A549 (cell line): ENCODE measurements at regions not wholly inside any gene's neighbourhood (a gene's known extent, or its start where the extent isn't known, plus 50 kb on each side); places are given as distances from the start of the nearest gene placed in this dataset.

ENCODE experiments used
- ATAC-seq, 2 experiments: fragments of 200-7000 bp in 1 of 2; fragments of >200 bp in 1 of 2; cut with Nextera tagmentation in 1 of 2; cut with Tn5 transposase in 1 of 2; 3 replicates each; pipeline versions ENCODE4 v1.8.0 to v1.9.1; 2018 to 2020; ENCODE audit warnings: mild to moderate bottlenecking in 1 of 2, moderate library complexity in 1 of 2
- CTCF ChIA-PET: fragments of 300-600 bp; sonication (Branson Sonifier 250); formaldehyde crosslinking; extraction: SDS; loops from one replicate; lab custom pipeline; 2021; ENCODE audit warnings: antibody characterized with exemption, inconsistent platforms; lab: Yijun Ruan, JAX
- POLR2A ChIA-PET: fragments of 350-600 bp; formaldehyde crosslinking; extraction: SDS; loops from one replicate; lab custom pipeline; 2021; ENCODE audit warnings: antibody characterized with exemption, inconsistent platforms; lab: Yijun Ruan, JAX
- DNase-seq, 2 experiments: peaks; one replicate each; pipeline versions ENCODE4 v3.0.0 to v3.0.0-alpha.2; 2011 to 2016; ENCODE audit warnings: low read depth in 1 of 2, low spot score in 1 of 2
- FAIRE-seq: peaks from 2 replicates; lab custom pipeline; 2011; peaks lifted over from hg19 to GRCh38; lab: Jason Lieb, UNC
- H3K27ac ChIP-seq, 2 experiments: fragments of >200 bp; sonication (Bioruptor Twin); formaldehyde crosslinking; 3 replicates each; pipeline ENCODE4 v1.5.1; 2016 to 2017
- H3K4me1 ChIP-seq: fragments of >200 bp; sonication (Bioruptor Twin); formaldehyde crosslinking; 3 replicates; pipeline ENCODE4 v1.6.1; 2016
- H3K4me2 ChIP-seq: fragments of >200 bp; sonication (Bioruptor Twin); formaldehyde crosslinking; 3 replicates; pipeline ENCODE4 v1.6.1; 2016
- H3K4me3 ChIP-seq: fragments of >200 bp; sonication (Bioruptor Twin); formaldehyde crosslinking; 3 replicates; pipeline ENCODE4 v1.5.1; 2016
- H3K9me3 ChIP-seq: fragments of >200 bp; sonication (Bioruptor Twin); formaldehyde crosslinking; 3 replicates; pipeline ENCODE4 v1.6.1; 2016
- BHLHE40 ChIP-seq: IDR thresholded peaks from 2 replicates; pipeline ENCODE4 v1.6.1; 2012; ENCODE audit warnings: low read depth, low read length, inconsistent platforms
- CBX8 ChIP-seq: fragments of 200-600 bp; sonication (generic); IDR thresholded peaks from 2 replicates; pipeline ENCODE4 v1.6.1; 2016
- CEBPB ChIP-seq, 2 experiments: fragments of >200 bp in 1 of 2; sonication (Bioruptor Twin) in 1 of 2; formaldehyde crosslinking in 1 of 2; IDR thresholded peaks; 2 replicates each; pipeline ENCODE4 v1.6.1; 2012 to 2016
- CHD2 ChIP-seq: fragments of 150-350 bp; IDR thresholded peaks from 2 replicates; pipeline ENCODE4 v1.6.1; 2014; ENCODE audit warnings: low read length; ENCODE audit not compliant: partially characterized antibody
- EHF ChIP-seq: fragments of 250-450 bp; sonication (Bioruptor Pico); IDR thresholded peaks from 2 replicates; pipeline ENCODE4 v1.5.0; 2020; ENCODE audit warnings: mild to moderate bottlenecking
- EP300 ChIP-seq, 2 experiments: fragments of >200 bp; sonication (Bioruptor Twin); formaldehyde crosslinking; IDR thresholded peaks; 2 replicates in 1 of 2; 3 replicates in 1 of 2; pipeline ENCODE4 v1.6.1; 2016 to 2017
- FOSB ChIP-seq: fragments of 250-450 bp; sonication (Bioruptor Pico); IDR thresholded peaks from 2 replicates; pipeline ENCODE4 v1.5.0; 2020; ENCODE audit warnings: mild to moderate bottlenecking, moderate library complexity
- HDAC2 ChIP-seq: fragments of 200-600 bp; sonication (generic); IDR thresholded peaks from 2 replicates; pipeline ENCODE4 v1.6.1; 2016
- HOXA7 ChIP-seq: fragments of 250-450 bp; sonication (Bioruptor Pico); IDR thresholded peaks from 2 replicates; pipeline ENCODE4 v1.5.0; 2020; ENCODE audit warnings: mild to moderate bottlenecking, moderate library complexity
- HOXB13 ChIP-seq: fragments of 250-450 bp; sonication (Bioruptor Pico); IDR thresholded peaks from 2 replicates; pipeline ENCODE4 v1.5.0; 2020; ENCODE audit warnings: low read depth, mild to moderate bottlenecking, moderate library complexity
- KDM1A ChIP-seq: fragments of 200-600 bp; sonication (generic); IDR thresholded peaks from 2 replicates; pipeline ENCODE4 v1.6.1; 2016; ENCODE audit warnings: low read depth, mild to moderate bottlenecking
- MAZ ChIP-seq: fragments of 150-350 bp; IDR thresholded peaks from 2 replicates; pipeline ENCODE4 v1.6.1; 2014; ENCODE audit warnings: antibody characterized with exemption, low read depth, low read length, borderline replicate concordance
- NR3C1 ChIP-seq: fragments of >200 bp; sonication (Bioruptor Twin); formaldehyde crosslinking; IDR thresholded peaks from 3 replicates; pipeline ENCODE4 v1.6.1; 2017
- PBX3 ChIP-seq: IDR thresholded peaks from 2 replicates; pipeline ENCODE4 v1.6.1; 2012
- POLR2A ChIP-seq: IDR thresholded peaks from 2 replicates; pipeline ENCODE4 v1.6.1; 2012; ENCODE audit warnings: mild to moderate bottlenecking, low read length
- POLR2AphosphoS2 ChIP-seq: conservative IDR thresholded peaks from 2 replicates; pipeline ENCODE4 v1.6.1; 2012; ENCODE audit warnings: low read length, improper control_type of control experiment, inconsistent platforms
- RAD21 ChIP-seq, 2 experiments: fragments of >200 bp in 1 of 2; sonication (Bioruptor Twin) in 1 of 2; formaldehyde crosslinking in 1 of 2; IDR thresholded peaks in 1 of 2; conservative IDR thresholded peaks in 1 of 2; 2 replicates in 1 of 2; 3 replicates in 1 of 2; pipeline ENCODE4 v1.6.1; 2012 to 2018; ENCODE audit warnings: inconsistent platforms in 1 of 2
- RNF2 ChIP-seq: fragments of 200-600 bp; sonication (generic); IDR thresholded peaks from 2 replicates; pipeline ENCODE4 v1.6.1; 2016; ENCODE audit warnings: low read depth, mild to moderate bottlenecking, antibody characterized with exemption, moderate library complexity, borderline replicate concordance
- SREBF2 ChIP-seq: fragments of 450-650 bp; IDR thresholded peaks from 2 replicates; pipeline ENCODE4 v1.6.1; 2014; ENCODE audit warnings: mild to moderate bottlenecking, moderate library complexity
- TFCP2L1 ChIP-seq: fragments of 250-450 bp; sonication (Bioruptor Pico); IDR thresholded peaks from 2 replicates; pipeline ENCODE4 v1.5.0; 2021; ENCODE audit warnings: mild to moderate bottlenecking
- ZFP36 ChIP-seq: fragments of 450-650 bp; IDR thresholded peaks from 2 replicates; pipeline ENCODE4 v1.6.1; 2014; ENCODE audit warnings: borderline replicate concordance; ENCODE audit not compliant: partially characterized antibody
- WGBS: methylation state at CpG from one replicate; pipeline ENCODE4 v1.1.6; 2017; ENCODE audit errors: missing lambda C conversion rate; 5-methylcytosine and 5-hydroxymethylcytosine counted together
- TF ChIP-seq, protein P1 (sequence below): fragments of 250-450 bp; sonication (Bioruptor Pico); IDR thresholded peaks from 2 replicates; pipeline ENCODE4 v1.5.0; 2020; ENCODE audit warnings: low read depth, mild to moderate bottlenecking, moderate library complexity
- TF ChIP-seq, protein P2 (sequence below): IDR thresholded peaks from 2 replicates; pipeline ENCODE4 v1.6.1; 2012
- TF ChIP-seq, protein P3 (sequence below): fragments of 200-600 bp; sonication (generic); IDR thresholded peaks from 2 replicates; pipeline ENCODE4 v1.6.1; 2016; ENCODE audit warnings: antibody characterized with exemption, mild to moderate bottlenecking, moderate library complexity
- TF ChIP-seq, protein P4 (sequence below): fragments of 250-450 bp; sonication (Bioruptor Pico); IDR thresholded peaks from 2 replicates; pipeline ENCODE4 v1.5.0; 2021; ENCODE audit warnings: mild to moderate bottlenecking, moderate library complexity, borderline replicate concordance

GRCh38 chr11:115050756-115051155 lies 372.4 kb downstream of the NXPE2 start:
- ATAC-seq, result no peak
- WGBS, result 24% methylated on average over 6 of the region's 6 CpGs
- TF ChIP-seq FOSB (CRISPR knock-in tag) (no peak), RNF2 (no peak), POLR2A (no peak), POLR2AphosphoS2 (no peak), TFCP2L1 (no peak), EHF (CRISPR knock-in tag) (no peak), HOXA7 (CRISPR knock-in tag) (no peak), RAD21 (conservative IDR thresholded peaks at IDR 0.05 in 1 of 2, IDR thresholded peaks at IDR 0.05 in 1 of 2) (no peak), ZFP36 (no peak), HDAC2 (no peak), KDM1A (no peak), EP300 (IDR thresholded peaks at IDR 0.05) (no peak), HOXB13 (CRISPR knock-in tag) (no peak)
- TF ChIP-seq, protein P1, sequence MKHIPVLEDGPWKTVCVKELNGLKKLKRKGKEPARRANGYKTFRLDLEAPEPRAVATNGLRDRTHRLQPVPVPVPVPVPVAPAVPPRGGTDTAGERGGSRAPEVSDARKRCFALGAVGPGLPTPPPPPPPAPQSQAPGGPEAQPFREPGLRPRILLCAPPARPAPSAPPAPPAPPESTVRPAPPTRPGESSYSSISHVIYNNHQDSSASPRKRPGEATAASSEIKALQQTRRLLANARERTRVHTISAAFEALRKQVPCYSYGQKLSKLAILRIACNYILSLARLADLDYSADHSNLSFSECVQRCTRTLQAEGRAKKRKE (CRISPR knock-in tag), result no peak
- no peak for DNase-seq
- POLR2A ChIA-PET, result no interaction called here
- Histone ChIP-seq H3K4me2 (no peak overlapping the region), H3K4me3 (no peak overlapping the region), H3K4me1 (no peaks in the 10 kb centered on the region), H3K9me3 (no peaks in the 10 kb centered on the region; the same call in 2 of the 3 replicates), H3K27ac (no peak overlapping the region)
- no peak for FAIRE-seq
- CTCF ChIA-PET, result no interaction called here

DNA sequence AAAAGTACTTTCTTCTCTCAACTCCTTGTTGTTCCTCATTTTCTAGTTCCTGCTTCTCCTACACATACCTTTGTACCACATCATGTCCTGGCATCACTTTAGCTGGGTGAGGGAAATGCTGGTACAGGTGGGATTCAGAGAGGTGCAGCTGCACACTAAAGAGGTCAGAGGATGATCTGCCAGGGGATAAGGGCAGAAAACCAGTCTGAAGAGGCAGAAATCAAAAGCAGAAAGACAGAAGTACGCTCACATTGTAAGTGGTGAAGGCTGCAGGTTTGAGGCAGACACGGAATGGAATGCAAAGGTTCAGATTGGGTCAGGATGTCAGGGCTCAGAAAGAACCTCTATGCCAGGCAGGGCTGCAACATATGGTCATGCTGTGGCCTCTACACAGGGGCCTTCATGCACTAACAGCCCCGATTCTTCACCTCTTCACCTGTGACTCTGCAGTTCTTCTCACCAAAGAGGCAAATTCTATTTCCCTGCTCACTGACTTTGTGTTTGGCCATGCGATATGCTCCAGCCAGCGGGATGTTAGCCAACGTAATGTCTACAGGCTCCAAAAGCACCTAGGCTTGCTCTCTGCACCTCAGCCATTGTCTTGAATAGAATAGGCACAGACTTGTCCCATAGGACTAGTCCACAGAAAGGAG lies 373.7 kb downstream of the NXPE2 start:
- Histone ChIP-seq H3K4me1 (no peaks in the 10 kb centered on the region), H3K9me3 (peaks cover 5% of the 10 kb centered on the region; the same call in 1 of the 3 replicates), H3K27ac (no peak overlapping the region)
- CTCF ChIA-PET, result interaction anchor here (1.9 kb wide), 1 partner anchor 9 kb away, joined by 4 read pairs; no protein-coding TSS in a partner anchor
- TF ChIP-seq CEBPB (IDR thresholded peaks at IDR 0.05) (no peak), CBX8 (no peak), SREBF2 (no peak), ZFP36 (no peak), POLR2AphosphoS2 (no peak), PBX3 (no peak), NR3C1 (no peak), RNF2 (no peak), BHLHE40 (no peak), MAZ (no peak), CHD2 (no peak)
- TF ChIP-seq, protein P2, sequence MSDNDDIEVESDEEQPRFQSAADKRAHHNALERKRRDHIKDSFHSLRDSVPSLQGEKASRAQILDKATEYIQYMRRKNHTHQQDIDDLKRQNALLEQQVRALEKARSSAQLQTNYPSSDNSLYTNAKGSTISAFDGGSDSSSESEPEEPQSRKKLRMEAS, result no peak
- TF ChIP-seq, protein P3, sequence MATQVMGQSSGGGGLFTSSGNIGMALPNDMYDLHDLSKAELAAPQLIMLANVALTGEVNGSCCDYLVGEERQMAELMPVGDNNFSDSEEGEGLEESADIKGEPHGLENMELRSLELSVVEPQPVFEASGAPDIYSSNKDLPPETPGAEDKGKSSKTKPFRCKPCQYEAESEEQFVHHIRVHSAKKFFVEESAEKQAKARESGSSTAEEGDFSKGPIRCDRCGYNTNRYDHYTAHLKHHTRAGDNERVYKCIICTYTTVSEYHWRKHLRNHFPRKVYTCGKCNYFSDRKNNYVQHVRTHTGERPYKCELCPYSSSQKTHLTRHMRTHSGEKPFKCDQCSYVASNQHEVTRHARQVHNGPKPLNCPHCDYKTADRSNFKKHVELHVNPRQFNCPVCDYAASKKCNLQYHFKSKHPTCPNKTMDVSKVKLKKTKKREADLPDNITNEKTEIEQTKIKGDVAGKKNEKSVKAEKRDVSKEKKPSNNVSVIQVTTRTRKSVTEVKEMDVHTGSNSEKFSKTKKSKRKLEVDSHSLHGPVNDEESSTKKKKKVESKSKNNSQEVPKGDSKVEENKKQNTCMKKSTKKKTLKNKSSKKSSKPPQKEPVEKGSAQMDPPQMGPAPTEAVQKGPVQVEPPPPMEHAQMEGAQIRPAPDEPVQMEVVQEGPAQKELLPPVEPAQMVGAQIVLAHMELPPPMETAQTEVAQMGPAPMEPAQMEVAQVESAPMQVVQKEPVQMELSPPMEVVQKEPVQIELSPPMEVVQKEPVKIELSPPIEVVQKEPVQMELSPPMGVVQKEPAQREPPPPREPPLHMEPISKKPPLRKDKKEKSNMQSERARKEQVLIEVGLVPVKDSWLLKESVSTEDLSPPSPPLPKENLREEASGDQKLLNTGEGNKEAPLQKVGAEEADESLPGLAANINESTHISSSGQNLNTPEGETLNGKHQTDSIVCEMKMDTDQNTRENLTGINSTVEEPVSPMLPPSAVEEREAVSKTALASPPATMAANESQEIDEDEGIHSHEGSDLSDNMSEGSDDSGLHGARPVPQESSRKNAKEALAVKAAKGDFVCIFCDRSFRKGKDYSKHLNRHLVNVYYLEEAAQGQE, result no peak
- TF ChIP-seq, protein P1 (CRISPR knock-in tag), result no peak
- TF ChIP-seq, protein P4, sequence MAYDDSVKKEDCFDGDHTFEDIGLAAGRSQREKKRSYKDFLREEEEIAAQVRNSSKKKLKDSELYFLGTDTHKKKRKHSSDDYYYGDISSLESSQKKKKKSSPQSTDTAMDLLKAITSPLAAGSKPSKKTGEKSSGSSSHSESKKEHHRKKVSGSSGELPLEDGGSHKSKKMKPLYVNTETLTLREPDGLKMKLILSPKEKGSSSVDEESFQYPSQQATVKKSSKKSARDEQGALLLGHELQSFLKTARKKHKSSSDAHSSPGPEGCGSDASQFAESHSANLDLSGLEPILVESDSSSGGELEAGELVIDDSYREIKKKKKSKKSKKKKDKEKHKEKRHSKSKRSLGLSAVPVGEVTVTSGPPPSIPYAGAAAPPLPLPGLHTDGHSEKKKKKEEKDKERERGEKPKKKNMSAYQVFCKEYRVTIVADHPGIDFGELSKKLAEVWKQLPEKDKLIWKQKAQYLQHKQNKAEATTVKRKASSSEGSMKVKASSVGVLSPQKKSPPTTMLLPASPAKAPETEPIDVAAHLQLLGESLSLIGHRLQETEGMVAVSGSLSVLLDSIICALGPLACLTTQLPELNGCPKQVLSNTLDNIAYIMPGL (CRISPR knock-in tag), result no peak
- TF ChIP-seq, all 56 proteins: peak for 0
- ATAC-seq (no peak), DNase-seq (no peak), FAIRE-seq (no peak)
- POLR2A ChIA-PET, result no interaction called here
- H3K4me2 ChIP-seq, result no peak overlapping the region
- WGBS, result 10% methylated on average over 6 of the region's 6 CpGs
- H3K4me3 ChIP-seq, result no peak overlapping the region
